Right ventricle myocardium inferior (tissue), 1 donor: ENCODE measurements at regions not wholly inside any gene's neighbourhood (a gene's known extent, or its start where the extent isn't known, plus 50 kb on each side); places are given as distances from the start of the nearest gene placed in this dataset.

Experiments
- ATAC-seq: fragments of 200-7000 bp; cut with Tn5 transposase; one replicate; pipeline ENCODE4 v1.9.1; 2020; ENCODE audit warnings: mild to moderate bottlenecking, moderate library complexity
- DNase-seq: peaks from one replicate; pipeline ENCODE4 v3.0.0; 2021; ENCODE audit errors: missing footprints
- intact Hi-C: fragments of 100-400 bp; cut with DNase I; formaldehyde crosslinking; loops from one replicate; pipeline ENCODE4 v1.11.0; 2022
- donor health status: DM: no; HTN: yes; CAD: no; lungs with severe emphysema.

DNA sequence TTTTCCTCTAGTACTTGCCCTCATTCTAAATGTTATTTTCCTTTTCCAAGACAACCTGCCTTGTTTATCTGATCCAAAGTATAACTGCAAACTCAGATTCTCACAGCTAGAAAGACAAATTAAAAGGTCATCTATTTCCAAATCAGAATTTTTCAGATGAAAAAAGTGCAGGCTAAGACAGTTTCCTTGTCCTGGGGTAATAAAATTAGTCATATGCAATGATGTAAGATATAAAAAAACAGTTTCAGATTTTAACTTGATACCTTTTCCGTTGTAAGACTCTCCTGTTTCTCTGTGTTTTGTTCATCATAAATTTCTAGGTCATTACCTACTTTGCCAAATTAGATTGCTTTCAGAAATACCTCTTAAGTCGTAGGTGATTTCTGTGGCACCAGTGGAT lies 238.4 kb upstream of the PEX5L start:
- DNase-seq (no peak), ATAC-seq (no peak)
- intact Hi-C loops, result no loop called here

GRCh38 chr3:180277041-180277440 lies 240.3 kb upstream of the PEX5L start:
- ATAC-seq (no peak), DNase-seq (no peak)
- intact Hi-C loops, result no loop called here

DNA sequence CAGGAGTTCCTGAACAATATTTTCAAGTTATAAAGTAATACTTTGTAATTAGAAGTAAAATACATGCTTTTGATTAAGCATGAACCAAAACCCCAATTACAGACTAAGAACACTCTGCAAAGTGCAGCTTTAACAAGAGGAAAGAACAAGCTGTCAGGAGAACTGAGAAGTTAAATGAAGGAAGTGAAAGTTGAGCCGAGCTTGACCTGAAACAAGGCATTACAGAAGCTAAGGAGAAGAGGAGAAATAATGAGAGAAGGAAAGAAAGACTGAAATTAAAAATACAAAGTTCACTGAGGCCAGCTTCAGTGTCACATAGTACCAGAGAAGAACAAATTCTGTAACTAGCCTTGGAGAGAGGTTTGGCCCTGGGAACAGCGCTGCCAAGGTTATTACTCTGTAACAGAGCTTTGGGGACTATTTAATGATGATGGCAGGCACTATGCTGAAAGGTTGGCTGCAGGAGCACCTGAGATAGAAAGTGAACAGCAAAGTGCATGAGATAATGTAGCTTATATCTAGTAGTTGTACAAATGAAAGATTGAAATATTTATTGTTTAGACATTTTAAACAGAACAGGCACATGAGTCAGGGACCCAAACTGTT lies 241.9 kb upstream of the PEX5L start:
- intact Hi-C loops, result no loop called here
- ATAC-seq (no peak), DNase-seq (no peak)

DNA sequence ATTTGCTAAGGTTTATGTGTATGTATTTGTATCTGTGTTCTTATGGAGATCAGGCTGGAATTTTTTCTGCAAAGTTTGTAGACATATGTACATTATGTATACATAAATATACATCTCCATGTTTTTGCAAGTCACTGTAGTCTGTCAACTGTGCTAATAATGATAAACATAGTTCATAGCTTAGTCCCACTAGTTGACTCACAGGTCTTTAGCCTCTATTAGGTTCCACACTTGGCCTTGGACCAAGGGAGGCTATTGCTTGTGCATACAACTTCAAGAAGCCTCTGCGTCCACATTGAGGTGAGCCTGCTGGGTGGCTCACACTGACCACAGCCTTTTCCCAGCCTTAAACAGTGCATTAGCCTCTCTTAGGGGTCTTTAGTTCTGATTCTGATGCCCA lies 243.8 kb upstream of the PEX5L start:
- ATAC-seq, result no peak
- intact Hi-C loops, result no loop called here

GRCh38 chr3:180282386-180282785 lies 245.6 kb upstream of the PEX5L start:
- intact Hi-C loops, result no loop called here
- no peak for DNase-seq
- ATAC-seq, result no peak

More for the DNA sequence above, 243.8 kb upstream of the PEX5L start:
- DNase-seq, result no peak

DNA sequence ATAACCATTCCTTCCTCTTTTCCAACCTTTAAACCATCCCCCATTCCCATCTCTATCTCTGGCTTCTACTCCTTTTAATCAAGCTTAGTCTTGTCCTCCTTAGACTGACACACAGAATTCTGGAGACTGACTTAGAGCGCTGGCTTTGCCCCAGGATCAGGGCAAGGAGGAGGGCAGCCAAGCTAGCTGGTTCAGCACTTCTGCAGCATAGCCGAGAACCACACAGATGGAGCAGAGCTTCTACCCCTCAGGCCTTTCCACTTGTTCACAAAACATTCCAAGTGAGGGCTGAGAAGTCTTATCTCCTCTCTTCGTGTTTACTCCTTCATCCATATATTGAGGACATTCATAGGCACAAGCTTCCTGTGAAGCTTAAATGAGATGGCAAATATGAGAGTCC lies 246.5 kb upstream of the PEX5L start:
- ATAC-seq (no peak), DNase-seq (no peak)
- intact Hi-C loops, result no loop called here

- intact Hi-C loops, result no loop called here
- no peak for DNase-seq
- no peak for ATAC-seq
These were observed 247.8 kb upstream of the PEX5L start for GRCh38 chr3:180284331-180285110.

DNA sequence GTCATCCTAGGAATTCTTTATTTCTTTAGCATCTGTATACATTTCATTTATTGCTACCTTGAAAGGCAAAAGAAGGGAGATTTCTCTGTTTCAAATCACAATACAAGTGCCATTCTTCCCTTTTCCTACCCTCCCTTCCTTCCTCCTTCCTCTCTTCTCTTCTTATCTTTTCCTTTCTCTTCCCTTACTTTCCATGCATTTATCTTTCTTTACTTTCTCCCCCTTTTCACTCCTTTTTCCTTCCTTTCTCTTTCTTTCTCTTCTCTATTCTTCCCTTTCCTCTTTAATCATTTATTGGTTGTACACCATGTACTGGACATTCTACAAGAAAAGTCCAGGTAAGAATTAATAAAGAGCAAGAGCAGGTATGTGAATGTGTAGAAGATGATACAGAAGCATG lies 251.0 kb upstream of the PEX5L start:
- ATAC-seq, result no peak
- no peak for DNase-seq
- intact Hi-C loops, result no loop called here

DNA sequence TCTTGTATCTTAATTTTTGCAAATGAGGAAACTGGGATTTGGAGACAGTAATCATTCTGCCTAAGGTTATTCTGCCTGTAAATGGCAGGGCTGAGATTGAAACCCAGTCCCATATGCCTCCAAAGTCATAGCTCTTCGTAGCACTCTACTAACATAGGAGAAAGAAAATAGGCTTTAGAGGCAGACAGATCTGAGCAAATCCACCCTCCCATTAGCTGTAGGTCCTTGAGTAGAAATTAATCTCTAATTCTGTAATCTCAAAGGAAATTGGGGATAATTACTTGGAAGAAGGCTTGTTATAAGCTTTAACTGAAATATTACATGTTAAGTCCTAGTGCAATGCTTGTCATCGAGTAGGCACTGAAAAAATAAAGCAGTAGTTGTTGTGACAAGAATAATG lies 252.1 kb upstream of the PEX5L start:
- no peak for DNase-seq
- no peak for ATAC-seq
- intact Hi-C loops, result no loop called here

GRCh38 chr3:180290300-180290699 lies 253.6 kb upstream of the PEX5L start:
- ATAC-seq, result no peak
- intact Hi-C loops, result no loop called here
- DNase-seq, result no peak

GRCh38 chr3:180294282-180295027 lies 257.7 kb upstream of the PEX5L start:
- no peak for ATAC-seq
- intact Hi-C loops, result no loop called here
- DNase-seq, result no peak

DNA sequence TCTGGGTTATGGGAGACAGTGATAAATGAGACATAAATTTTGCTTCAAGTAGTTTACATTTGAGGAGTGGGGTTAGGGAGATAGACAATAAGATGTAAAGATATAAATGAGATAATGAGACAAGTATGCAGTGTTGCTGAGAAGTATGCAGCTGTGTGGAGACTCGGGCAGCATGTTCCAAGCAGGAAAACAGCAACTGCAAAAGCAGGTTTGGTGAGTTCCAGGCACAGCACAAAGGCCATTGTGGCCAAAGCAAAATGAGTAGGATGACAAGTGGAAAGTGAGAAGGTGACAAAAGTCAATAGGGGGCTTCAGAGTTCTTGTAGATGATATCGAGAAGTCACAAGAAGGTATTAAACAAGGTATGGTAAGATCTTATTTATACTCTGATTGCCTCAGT lies 259.1 kb upstream of the PEX5L start:
- intact Hi-C loops, result no loop called here
- ATAC-seq (no peak), DNase-seq (no peak)

DNA sequence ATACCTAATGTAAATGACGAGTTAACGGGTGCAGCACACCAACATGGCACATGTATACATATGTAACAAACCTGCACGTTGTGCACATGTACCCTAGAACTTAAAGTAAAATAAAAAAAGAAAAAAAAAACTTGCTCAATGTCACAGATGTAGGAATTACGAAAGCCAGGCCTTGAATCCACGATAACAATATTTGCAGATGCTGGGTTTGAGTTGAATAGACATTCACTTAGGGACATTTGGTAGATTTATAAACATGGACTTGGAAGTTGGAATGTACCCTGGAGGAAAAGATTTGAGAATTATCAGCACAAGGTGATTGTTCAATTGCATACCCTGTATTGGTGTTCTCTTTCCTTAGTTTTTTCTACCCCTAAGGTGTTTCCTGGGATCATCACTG lies 260.2 kb upstream of the PEX5L start:
- DNase-seq (no peak), ATAC-seq (no peak)
- intact Hi-C loops, result no loop called here

GRCh38 chr3:180306155-180306554 lies 269.4 kb upstream of the PEX5L start:
- intact Hi-C loops, result no loop called here
- DNase-seq (no peak), ATAC-seq (no peak)

DNA sequence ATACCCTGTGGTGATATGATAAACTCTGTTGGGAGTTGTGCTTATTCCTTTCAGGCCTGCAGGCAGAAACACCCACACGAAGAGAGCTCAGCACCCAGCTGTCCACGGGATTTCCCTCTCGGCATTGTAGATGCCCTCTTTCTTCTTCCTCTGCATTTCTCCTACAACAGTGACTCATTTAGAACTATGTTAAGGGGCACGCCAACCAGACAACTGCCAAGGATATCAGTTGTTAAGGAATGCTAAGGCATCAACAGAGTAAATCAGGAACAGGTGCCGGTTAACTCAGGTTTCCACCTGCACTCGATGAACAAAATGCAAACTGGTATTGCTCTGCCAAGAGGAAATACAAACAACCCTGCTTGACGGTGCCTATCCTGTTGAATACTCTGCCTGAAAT lies 270.0 kb upstream of the PEX5L start:
- no peak for ATAC-seq
- DNase-seq, result no peak
- intact Hi-C loops, result no loop called here

GRCh38 chr3:180311242-180311641 lies 274.5 kb upstream of the PEX5L start:
- intact Hi-C loops, result no loop called here
- no peak for ATAC-seq
- no peak for DNase-seq

DNA sequence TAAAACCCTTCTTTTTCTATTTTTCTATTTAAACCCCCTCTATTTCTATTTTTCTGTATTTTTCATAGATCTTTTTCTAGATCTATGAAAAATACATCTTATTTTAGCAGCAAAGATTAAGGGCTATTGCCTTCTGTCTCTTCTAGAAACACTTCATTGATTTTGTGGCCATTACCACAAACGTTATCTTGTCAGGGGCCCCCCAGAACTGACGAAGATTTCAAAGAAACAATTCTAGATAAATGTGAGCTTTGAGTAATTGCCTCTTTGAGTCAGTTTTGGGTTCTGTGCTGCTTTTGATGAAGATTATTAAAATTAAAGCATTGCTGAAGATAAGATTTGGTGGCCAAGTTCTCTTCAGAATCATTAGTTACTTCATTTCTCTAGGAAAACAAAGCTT lies 279.6 kb upstream of the PEX5L start:
- no peak for ATAC-seq
- intact Hi-C loops, result no loop called here
- DNase-seq, result no peak

- ATAC-seq (no peak), DNase-seq (no peak)
- intact Hi-C loops, result no loop called here
These were observed 282.5 kb upstream of the TTC14 start for GRCh38 chr3:180319461-180319860.

GRCh38 chr3:180320631-180321030 lies 281.3 kb upstream of the TTC14 start:
- intact Hi-C loops, result no loop called here
- ATAC-seq, result no peak
- DNase-seq, result no peak

DNA sequence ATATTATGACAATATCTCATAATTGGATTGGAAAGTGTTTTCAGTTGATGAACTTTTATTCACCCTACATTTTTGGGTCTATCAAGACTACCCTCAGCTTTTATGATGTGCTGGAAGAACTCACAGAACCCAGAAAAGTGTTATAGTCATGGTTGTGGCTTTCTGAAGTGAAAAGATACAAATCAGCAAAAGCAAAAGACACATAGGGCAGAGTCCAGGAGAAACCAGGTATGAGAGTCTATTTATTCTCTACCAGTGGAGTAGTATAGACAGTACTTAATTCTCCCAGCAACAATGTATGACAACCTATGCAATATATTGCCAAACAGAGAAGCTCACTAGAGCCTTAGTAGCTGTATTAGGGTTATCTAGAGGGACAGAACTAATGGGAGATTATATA lies 280.4 kb upstream of the TTC14 start:
- intact Hi-C loops, result no loop called here
- DNase-seq (no peak), ATAC-seq (no peak)
